ENCODE measurements at regions not wholly inside any gene's neighbourhood (a gene's known extent, or its start where the extent isn't known, plus 50 kb on each side); places are given as distances from the start of the nearest gene placed in this dataset.

- no peak for TF ChIP-seq POLR2A (IDR thresholded peaks at IDR 0.05; ENCODE audit: low read length)
- TF ChIP-seq GATA1 (IDR thresholded peaks at IDR 0.05; ENCODE audit: low read depth, low read length), result no peak
Observed at GRCh38 chr10:10779511-10779910, 238.2 kb upstream of the CELF2 start.
